ENCODE measurements at regions not wholly inside any gene's neighbourhood (a gene's known extent, or its start where the extent isn't known, plus 50 kb on each side); places are given as distances from the start of the nearest gene placed in this dataset.
"Not testable (repeated sequence)": the region's sequence is repeated elsewhere in the genome, so short reads cannot be mapped to it uniquely, and the experiment has no call there.

- no peak for DNase-seq
These were observed 221.4 kb downstream of the TLE3 start for GRCh38 chr15:69876064-69876940.

GRCh38 chr15:69879963-69880362, 217.8 kb downstream of the TLE3 start:
- not testable (repeated sequence) for DNase-seq

- no peak for DNase-seq
These were observed 217.0 kb downstream of the TLE3 start for GRCh38 chr15:69880571-69881301.

GRCh38 chr15:69881302-69881670, 216.4 kb downstream of the TLE3 start:
- DNase-seq: no peak

DNA sequence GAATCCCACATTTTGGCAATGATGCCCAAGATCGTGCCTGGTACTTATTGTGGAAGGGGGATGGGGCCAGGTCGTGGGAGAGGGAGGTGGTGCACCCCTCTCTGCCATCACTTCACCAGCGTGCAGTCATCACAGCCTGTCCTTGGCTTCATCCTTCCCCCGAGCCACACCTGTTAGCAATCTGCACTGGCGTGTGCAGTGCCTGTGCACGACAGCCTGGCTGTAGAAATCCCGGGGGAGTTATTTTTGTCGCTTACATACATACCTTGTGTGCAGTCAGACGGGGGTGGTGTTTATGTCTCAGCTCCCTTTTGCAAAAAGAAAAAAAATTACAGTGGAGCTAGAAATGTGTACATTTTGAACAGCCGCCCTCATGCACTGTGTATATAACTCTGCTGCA, 216.0 kb downstream of the TLE3 start:
- no peak for DNase-seq

GRCh38 chr15:69883306-69883705, 214.4 kb downstream of the TLE3 start:
- DNase-seq: no peak

DNA sequence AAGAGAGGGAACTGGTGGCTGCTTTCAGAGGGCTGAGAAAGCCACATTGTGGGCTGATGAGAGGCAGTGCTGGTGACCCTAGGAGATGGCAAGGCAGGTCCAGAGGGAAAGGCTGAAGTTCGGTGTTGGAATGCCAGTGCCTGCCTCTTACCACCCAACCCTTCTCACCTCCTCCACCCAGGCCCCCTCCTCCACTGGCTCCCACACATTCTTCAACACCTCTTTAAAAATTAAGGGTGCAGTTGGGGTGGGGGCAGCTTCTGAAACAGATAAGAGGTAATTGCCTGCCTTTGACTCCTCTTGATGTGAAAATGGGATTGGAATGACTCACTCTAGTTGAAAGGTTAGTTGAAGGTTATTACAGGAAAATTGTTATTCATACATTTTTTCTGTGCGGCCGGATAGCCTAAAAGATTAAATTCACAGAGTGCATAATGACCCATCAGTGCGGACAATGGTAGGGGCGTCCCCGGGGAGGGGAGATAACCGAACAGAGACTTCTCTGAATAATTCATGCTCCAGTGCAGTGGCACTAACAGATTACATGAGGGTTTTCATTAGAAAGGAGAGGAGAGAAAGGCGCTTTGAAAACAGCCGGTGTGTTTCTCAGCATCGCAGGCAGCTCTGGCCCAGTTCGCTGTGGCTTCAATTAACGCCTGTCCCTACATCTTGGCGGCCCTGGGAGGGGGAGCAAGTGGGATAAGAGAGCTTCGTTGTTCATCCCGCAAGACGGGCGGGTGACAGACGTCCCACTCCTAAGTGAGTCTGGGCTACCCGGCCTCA, 212.4 kb downstream of the TLE3 start:
- DNase-seq: peak; percentile 7

DNA sequence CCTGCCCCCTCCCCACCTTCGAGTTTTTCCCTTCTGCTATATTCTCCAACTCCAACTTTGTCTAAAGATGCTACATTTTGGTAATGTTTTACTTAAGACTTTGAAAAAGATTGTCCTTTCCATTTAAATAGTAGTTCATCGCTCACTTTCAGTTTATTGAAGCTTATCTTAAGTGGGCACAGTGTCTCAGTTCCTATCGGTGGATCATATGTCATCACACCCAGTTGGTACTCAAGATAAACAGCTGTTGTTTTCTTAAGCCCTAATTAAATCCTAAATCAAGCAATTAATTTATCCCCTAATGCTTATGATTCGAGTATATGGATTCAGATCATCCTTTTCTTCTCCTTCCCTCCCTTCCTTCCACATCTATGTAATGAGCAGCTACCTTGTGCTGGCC, 210.7 kb downstream of the TLE3 start:
- no peak for DNase-seq

DNA sequence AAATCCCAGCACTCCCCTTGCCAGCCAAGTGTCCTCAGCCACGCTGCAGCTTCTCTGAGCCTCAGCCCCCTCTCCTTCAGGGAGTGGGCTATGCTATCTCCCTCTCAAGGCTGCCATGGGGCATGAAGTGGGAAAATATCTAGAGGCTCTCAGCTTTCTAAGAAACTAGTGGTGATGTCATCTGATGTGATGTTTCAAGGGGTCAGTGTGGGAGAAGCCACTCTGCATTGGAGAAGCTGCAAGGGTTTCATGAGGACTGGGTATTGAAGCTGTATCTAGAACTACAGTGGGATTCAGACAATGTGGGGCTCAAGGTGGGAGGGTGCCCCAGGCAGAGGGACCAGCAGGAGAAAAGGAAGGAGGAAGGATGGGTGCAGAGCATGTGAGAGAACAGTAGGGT, 210.2 kb downstream of the TLE3 start:
- no peak for DNase-seq

GRCh38 chr15:69888406-69888805, 209.3 kb downstream of the TLE3 start:
- no peak for DNase-seq

DNA sequence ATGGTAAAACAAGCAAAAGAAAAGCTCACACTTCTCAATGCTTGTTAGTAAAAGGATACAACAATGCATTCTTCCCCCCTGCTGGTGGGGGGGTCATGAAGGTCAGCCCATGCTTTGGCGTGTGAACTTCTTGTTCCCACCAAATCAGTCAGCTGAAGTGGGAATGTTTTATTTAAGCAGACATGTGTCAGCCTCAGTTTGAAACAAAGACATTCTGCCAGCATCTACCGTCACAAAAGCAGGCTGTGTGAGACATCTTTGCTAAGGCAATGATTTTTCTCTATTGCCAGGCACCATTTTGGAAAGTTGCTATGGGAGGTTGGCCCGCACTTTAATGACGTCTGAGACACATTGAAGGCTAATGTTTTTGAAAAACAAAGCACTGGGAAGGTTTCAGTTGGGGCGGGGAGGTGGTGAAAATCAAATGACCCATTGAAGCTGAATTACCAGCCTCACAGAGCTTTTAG, 206.6 kb downstream of the TLE3 start:
- DNase-seq: peak; percentile 34

GRCh38 chr15:69891606-69892005, 206.1 kb downstream of the TLE3 start:
- no peak for DNase-seq

DNA sequence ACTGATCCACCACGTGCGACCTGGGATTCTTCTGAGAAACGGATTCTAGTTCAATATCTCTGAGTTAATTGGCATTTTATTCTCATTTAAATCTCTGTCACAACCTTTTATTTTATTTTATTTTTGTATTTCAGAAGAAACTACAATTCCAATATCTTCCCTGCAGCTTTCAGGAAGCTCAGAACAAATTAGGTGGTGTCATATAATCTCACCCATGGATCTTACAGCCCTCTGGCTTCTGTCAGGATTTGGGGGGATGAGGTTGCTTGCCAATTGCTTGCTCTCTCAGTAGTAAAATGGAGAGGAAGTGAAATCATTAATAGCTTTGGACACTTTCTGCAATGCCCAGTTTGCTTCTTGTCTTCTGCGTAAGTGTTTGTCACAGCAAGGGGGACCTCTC, 205.4 kb downstream of the TLE3 start:
- DNase-seq: no peak

DNA sequence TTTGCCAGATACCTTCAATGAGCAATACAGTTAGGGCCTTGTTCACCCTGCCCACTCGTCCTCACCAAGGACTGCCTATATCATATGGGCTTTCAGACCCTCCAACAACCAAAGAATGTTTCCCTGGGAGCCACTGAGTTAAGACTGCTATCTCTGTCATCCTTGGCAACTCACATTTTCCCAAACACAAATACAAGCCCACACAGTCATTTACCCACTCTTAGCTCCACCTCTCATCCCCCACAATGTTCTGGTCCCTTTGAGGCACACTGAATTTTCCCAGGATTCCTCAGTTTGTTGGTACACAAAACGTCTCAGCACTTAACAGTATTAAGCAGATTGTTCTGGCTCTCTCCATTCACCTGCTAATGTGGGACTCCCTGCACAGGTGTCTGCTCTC, 204.6 kb downstream of the TLE3 start:
- DNase-seq: no peak

- peak; percentile 92 for DNase-seq
These were observed 203.9 kb downstream of the TLE3 start for GRCh38 chr15:69893863-69894262.

DNA sequence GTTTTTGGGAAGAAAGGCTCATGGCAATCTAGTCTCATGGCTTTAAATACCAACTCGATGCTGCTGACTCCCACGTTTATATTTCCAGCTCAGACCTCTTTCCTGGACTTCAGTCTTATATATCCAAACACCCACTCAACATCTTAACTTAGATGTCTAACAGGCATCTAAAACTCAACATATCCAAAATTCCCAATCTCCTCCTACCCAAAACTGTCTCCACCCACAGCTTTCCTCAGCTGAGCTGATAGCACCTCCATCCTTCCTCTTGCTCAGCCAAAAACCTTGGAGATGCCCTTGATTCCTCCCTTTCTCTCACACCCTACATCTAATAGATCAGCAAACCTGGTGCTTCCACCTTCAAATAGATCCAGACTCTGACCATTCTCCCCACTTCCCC, 202.5 kb downstream of the TLE3 start:
- no peak for DNase-seq

DNA sequence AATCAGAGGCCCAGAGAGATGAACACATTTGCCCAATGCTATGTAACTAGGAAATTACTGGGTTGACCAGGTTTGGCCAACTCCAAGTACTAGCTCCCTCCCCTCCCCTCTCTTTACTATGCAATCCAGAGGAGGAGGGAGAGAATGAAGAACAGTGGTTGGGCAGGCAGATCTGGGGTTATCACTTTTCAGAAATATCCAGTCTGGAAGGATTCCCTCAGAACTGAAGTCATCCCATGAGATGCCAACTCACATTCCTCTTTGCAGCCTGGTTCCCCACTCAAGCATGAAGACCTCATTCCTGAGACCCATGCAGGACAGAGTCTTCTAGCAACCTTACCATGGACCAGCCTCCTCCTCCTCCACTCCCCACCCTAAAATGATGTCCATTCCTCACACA, 201.1 kb downstream of the TLE3 start:
- no peak for DNase-seq

GRCh38 chr15:69897061-69897460, 200.7 kb downstream of the TLE3 start:
- DNase-seq: no peak

- DNase-seq: no peak
These were observed 200.1 kb downstream of the TLE3 start for GRCh38 chr15:69897471-69898237.

DNA sequence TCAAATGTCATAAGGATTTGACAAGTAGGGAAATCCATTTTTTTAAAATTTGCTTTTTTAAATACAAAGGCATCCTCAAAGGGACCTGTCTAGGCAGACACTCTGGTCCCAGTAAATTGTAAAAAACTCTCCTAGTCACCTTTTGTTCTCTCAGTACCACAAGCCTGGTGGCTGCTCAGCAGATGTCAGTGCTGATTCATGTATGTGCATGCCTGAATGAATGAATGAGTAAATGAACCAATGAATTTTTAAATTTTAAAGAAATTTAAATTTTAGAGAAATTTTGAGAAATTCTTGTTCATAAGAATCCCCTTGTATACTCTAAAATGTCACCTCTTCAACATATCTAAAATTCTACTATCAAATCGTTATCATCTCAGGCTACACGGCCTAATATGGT, 199.5 kb downstream of the TLE3 start:
- no peak for DNase-seq

DNA sequence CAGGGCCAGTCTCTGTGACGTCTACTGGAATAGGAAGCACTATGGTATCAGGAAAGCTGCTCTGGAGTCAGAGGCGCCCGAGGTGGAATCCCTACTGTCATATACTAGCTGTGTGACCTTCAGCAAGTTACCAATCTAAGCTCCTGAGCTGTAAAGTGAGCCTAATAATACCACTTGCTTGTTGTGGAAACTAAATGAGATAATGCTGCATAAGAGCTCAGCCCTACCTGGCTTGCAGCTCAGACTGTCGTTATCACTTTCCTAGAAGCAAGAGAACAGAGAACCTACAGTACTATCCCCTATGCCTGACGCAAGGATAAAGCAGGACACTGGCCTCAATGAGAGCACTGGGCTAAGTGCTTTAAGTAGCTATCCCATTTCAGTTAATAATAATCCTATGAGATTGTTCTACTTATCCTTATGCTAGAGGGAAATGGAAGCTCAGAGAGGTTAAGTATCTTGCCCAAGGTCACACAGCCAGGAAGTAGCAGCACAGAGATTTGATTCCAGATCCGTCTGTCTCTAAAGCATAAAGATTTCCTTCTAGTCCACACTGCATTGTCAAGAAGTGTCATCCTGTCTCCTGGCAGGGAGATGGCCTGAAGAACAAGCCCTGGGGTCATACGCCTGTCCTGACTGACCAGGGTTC, 195.2 kb downstream of the TLE3 start:
- DNase-seq: no peak

Data from midbrain (tissue), 1 donor.